OCI-LY1 (cell line): ENCODE measurements at regions not wholly inside any gene's neighbourhood (a gene's known extent, or its start where the extent isn't known, plus 50 kb on each side); places are given as distances from the start of the nearest gene placed in this dataset.

ENCODE experiments used
- EZH2 ChIP-seq: fragments of 200-600 bp; sonication (generic), shearing (Covaris generic); IDR thresholded peaks from 2 replicates; pipeline ENCODE4 v1.8.0; 2017; ENCODE audit warnings: borderline replicate concordance, mixed run types, mild to moderate bottlenecking, antibody characterized with exemption, low read length, moderate library complexity, mixed read lengths
- TF ChIP-seq, protein P1 (sequence below): fragments of 200-600 bp; sonication (generic), shearing (Covaris generic); IDR thresholded peaks from 2 replicates; pipeline ENCODE4 v1.5.1; 2017; ENCODE audit warnings: mild to moderate bottlenecking, antibody characterized with exemption, low read length, moderate library complexity, mixed read lengths

DNA sequence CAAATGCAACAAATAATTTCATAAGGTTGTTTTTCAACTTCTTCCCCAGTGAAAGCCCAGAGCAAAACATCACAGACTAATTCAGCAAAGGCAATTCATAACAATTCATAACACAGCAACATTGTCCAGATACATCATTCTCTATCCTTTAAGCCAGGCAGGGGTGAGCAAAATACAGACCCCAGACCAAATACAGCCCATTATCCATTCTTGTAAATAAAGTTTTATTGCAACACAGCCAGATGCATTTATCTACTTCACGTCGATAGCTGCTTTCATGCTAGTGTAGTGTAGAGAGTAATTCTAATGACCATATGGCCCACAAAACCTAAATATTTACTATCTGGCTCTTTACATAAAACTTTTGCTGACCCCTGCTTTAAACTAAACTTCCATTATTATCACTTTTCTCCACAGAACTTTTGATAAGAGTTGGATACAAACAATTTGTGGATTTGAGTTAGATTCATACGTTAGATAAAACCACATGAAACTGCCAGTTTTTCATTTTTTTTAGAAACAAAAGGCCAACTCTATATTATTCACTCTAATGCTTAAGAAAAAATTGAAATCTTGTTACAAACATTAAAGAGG, 174.4 kb downstream of the DUSP6 start:
- TF ChIP-seq, protein P1, sequence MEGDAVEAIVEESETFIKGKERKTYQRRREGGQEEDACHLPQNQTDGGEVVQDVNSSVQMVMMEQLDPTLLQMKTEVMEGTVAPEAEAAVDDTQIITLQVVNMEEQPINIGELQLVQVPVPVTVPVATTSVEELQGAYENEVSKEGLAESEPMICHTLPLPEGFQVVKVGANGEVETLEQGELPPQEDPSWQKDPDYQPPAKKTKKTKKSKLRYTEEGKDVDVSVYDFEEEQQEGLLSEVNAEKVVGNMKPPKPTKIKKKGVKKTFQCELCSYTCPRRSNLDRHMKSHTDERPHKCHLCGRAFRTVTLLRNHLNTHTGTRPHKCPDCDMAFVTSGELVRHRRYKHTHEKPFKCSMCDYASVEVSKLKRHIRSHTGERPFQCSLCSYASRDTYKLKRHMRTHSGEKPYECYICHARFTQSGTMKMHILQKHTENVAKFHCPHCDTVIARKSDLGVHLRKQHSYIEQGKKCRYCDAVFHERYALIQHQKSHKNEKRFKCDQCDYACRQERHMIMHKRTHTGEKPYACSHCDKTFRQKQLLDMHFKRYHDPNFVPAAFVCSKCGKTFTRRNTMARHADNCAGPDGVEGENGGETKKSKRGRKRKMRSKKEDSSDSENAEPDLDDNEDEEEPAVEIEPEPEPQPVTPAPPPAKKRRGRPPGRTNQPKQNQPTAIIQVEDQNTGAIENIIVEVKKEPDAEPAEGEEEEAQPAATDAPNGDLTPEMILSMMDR = no peak
- no peak for TF ChIP-seq EZH2
